ENCODE measurements at regions not wholly inside any gene's neighbourhood (a gene's known extent, or its start where the extent isn't known, plus 50 kb on each side); places are given as distances from the start of the nearest gene placed in this dataset.
"Not testable (repeated sequence)": the region's sequence is repeated elsewhere in the genome, so short reads cannot be mapped to it uniquely, and the experiment has no call there.

GRCh38 chr22:22374163-22374562, 129.6 kb downstream of the VPREB1 start:
- no peak for DNase-seq (ENCODE audit: low read depth)

GRCh38 chr22:22374579-22374978, 130.0 kb downstream of the VPREB1 start:
- DNase-seq (ENCODE audit: low read depth): no peak

DNA sequence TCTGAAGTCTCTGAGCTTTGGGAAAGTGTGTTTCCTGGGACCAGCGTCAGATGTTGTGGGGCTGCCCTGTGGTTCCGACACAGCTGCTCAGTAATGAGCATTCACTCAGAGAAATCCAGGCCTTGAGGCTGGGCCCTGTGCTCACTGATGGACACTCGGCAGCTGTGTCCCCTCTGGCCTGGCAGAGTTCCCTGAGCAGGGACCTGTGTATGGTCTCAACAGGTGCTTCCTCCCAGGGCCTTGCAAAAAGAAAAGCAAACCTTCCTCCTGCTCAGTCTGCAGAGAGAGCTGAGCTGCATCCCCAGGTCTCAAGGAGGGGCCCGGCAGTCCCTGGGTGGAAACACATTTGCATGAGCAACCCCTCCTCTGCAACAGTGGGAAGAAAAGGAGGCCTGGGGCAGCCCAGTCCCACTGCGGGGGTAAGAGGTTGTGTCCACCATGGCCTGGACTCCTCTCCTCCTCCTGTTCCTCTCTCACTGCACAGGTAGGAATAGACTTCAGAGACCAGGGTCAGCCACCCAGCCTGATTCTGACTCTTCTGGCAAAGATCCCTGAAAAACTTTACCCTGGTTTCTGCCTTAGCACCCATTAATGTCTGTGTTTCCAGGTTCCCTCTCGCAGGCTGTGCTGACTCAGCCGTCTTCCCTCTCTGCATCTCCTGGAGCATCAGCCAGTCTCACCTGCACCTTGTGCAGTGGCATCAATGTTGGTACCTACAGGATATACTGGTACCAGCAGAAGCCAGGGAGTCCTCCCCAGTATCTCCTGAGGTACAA, 131.2 kb downstream of the VPREB1 start:
- DNase-seq (ENCODE audit: low read depth): no peak

- no peak for DNase-seq (ENCODE audit: low read depth)
Measured at GRCh38 chr22:22376352-22376706, 131.7 kb downstream of the VPREB1 start.

DNA sequence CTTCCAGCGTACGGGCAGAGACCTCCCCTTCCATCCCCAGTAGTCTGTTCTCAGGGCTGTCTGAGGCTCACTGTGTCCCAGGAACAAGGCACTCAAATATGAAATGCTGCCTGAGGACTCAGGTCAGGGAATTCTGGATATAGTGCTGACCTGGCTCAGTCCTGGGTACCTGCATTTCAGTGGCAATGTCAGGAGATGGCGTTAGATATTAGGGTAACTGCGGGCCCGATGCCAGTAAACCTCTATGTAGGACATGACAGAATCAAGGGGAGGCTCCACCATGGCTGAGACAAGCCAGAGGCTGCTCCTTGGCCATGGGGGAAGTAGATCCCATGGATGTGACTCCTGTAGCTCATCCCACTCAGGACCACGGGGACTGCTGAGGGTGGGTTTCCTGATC, 131.7 kb downstream of the ZNF280B start:
- not testable (repeated sequence) for DNase-seq (ENCODE audit: low read depth)

GRCh38 chr22:22377335-22377734, 131.2 kb downstream of the ZNF280B start:
- DNase-seq (ENCODE audit: low read depth): no peak

GRCh38 chr22:22378446-22379415, 129.8 kb downstream of the ZNF280B start:
- DNase-seq (ENCODE audit: low read depth): no peak

DNA sequence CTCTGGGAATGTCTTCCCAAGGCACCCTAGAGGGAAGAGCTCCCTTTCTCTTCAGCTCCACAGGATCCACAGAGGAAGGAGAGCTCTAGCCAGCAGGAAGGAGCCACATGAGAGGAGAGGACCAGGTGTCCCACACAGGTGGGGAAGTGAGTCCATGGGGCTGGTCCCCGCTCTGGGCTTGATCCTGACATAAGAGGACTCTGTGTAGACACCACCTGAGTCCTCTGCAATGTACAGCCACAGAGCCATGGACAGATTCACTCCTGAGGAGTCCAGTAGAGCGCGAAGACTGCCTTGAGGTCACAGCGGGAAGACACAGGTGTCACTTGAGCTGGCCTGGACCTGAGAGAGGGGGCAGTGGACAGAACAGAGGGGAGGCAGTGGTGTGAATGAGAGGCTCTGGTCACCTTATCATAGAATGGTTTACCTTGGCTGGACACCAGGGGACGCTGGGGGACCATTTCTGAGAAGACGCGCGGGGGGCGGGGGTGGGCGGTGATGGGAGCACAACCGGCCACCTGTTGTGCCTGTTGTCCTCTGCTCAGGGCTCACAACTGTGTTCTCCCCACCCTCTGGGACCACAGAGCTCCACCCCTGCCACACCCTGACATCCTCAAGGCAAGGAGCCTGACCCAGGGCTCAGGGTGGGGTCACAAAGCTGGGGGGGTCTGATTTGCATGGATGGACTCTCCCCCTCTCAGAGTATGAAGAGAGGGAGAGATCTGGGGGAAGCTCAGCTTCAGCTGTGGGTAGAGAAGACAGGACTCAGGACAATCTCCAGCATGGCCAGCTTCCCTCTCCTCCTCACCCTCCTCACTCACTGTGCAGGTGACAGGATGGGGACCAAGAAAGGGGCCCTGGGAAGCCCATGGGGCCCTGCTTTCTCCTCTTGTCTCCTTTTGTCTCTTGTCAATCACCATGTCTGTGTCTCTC, 128.2 kb downstream of the ZNF280B start:
- no peak for DNase-seq (ENCODE audit: low read depth)

DNA sequence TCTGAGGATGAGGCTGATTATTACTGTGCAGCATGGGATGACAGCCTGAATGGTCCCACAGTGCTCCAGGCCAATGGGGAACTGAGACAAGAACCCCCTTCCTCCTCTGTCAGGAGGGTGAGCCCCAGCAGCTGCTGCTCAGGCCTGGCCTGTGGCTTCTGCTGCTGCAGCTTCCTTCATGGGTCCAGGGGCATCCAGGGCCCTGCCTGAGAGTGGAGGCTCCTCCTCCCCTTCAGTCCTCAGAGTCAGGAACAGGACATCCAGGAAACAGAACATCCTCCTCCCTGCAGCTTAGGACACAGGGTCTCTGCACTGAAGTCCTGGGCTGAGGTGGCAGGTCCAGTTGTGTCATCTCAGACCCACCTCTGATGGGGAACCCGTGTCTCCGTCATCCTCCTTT, 127.2 kb downstream of the ZNF280B start:
- DNase-seq (ENCODE audit: low read depth): not testable (repeated sequence)

GRCh38 chr22:22384267-22384666, 124.3 kb downstream of the ZNF280B start:
- DNase-seq (ENCODE audit: low read depth): no peak

DNA sequence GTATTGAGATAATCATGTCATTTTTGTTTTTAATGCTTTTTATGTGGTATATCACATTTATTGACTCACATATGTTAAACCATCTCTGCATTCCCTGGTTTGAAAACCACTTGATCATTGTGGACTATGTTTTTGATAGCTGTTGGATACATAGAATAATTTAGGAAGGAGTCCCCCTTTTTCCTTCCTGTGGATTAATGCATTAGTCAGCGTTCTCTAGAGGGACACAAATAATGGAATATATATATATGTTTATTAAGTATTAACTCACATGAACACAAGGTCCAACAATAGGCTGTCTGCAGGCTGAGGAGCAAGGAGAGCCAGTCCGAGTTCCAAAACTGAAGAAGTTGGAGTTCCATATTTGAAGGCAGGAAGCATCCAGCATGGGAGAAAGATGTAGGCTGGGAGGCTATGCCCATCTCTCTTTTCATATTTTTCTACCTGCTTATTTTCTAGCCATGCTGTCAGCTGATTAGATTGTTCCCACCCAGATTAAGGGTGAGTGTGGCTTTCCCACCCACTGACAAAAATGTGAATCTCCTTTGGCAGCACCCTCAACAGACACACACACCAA, 123.8 kb downstream of the ZNF280B start:
- DNase-seq (ENCODE audit: low read depth): no peak

DNA sequence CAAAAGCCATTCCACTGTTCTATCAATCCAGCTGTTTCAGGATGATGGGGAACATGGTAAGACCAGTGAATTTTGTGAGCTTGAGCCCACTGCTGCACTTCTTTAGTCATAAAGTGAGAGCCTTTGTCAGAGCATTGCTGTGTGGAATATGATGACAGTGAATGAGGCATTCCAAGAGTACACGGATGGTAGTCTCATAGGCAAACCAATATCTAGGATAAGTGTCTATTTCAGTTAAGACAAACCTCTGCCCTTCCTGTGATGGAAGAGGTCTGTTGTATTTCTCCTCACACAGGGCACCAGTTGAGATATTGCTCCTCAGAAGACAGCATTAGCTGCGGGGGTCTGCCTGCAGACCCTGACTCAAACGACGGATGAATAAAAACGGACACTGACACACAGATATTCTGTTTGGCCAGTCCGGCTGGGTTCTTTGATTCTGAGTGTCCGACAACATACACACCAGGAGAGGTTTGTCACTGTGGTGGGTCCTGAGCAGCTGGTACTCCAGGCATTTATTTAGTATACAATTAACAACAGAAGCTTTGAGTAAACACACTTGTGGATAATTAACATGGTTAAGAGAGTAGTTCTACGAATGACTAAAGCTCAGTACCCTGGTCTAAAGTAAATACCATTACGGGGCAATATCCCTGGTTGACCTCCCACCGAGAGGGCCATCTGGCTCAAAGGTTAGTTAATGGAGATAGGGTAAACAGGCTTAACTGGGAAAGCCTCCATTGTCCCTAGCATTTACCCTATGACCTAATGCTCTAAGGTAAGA, 121.7 kb downstream of the ZNF280B start:
- DNase-seq (ENCODE audit: low read depth): no peak

GRCh38 chr22:22387386-22387736, 121.2 kb downstream of the ZNF280B start:
- no peak for DNase-seq (ENCODE audit: low read depth)

GRCh38 chr22:22388090-22388489, 120.5 kb downstream of the ZNF280B start:
- no peak for DNase-seq (ENCODE audit: low read depth)

DNA sequence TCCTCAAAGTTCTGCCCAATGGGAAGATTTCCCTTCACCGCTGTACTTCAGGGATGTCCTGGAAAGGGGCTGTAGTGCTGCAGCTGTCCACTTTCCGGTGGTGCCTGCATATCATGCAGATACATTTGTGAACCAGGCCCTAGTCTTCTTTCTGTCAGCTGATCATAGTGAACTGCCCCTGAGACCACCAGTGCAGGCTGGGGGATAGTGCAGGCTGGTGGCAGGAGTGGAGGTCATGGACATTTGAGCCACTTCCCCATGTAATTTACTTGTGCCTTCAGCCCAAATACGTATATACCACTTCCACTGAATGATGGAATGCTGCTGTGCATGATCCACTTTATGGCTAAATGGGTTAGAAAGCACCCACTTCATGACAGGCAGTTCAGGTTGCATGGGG, 120.0 kb downstream of the ZNF280B start:
- no peak for DNase-seq (ENCODE audit: low read depth)

DNA sequence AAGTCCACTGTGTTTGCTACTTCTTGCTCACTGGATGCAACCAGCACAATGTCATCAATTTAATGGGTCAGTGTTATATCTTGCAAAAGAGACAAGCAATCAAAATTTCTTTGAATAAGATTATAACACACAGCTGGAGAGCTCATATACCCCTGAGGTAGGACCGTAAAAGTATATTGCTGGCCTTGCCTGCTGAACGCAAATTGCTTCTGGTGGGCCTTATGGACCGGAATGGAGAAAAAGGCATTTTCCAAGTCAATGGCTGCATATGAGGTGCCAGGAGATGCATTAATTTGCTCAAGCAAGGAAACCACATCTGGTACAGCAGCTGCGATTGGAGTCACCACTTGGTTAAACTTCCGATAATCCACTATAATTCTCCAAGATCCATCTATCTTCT, 119.1 kb downstream of the ZNF280B start:
- no peak for DNase-seq (ENCODE audit: low read depth)

GRCh38 chr22:22390989-22391388, 117.6 kb downstream of the ZNF280B start:
- DNase-seq (ENCODE audit: low read depth): no peak

DNA sequence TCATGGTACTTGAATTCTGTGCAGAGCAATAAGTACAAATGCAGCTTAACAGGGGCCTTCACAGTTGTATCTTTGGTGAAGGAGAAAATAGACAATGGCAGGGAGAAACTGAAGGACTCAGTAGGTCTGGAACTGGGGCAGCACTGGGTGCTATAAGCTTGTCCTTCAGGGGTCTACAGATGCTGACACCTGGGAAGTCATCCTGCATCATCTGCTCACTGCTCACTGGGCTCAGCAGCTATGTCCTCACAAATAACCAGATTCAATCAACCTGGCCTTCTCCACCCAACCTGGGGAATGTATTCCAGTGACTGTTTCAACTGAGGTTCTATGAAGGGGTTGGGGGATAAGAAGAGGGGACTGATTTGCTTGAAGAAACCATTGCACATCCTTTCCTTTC, 117.0 kb downstream of the ZNF280B start:
- DNase-seq (ENCODE audit: low read depth): no peak

- no peak for DNase-seq (ENCODE audit: low read depth)
Measured at GRCh38 chr22:22392131-22392530, 116.4 kb downstream of the ZNF280B start.

GRCh38 chr22:22394591-22394990, 114.0 kb downstream of the ZNF280B start:
- DNase-seq (ENCODE audit: low read depth): no peak

GRCh38 chr22:22395245-22395644, 113.3 kb downstream of the ZNF280B start:
- DNase-seq (ENCODE audit: low read depth): no peak

All from stimulated activated CD8-positive, alpha-beta memory T cell treated with anti-CD3 and anti-CD28 coated beads, Interleukin-4, amount 100 ng/mL, for 24 hours (primary cell).